DOHH2 (cell line): ENCODE measurements at regions not wholly inside any gene's neighbourhood (a gene's known extent, or its start where the extent isn't known, plus 50 kb on each side); places are given as distances from the start of the nearest gene placed in this dataset.

Experiments used
- H3F3A ChIP-seq: fragments of 200-600 bp; sonication (generic), shearing (Covaris generic); 2 replicates; pipeline ENCODE4 v1.6.0; 2016; ENCODE audit warnings: antibody characterized with exemption, mild to moderate bottlenecking; ENCODE audit not compliant: control insufficient read depth, insufficient read depth
- H3K27ac ChIP-seq: fragments of 200-600 bp; sonication (generic); 2 replicates; pipeline ENCODE4 v1.5.1; 2014; ENCODE audit warnings: low read depth, mild to moderate bottlenecking, low read length, moderate library complexity
- H3K27me3 ChIP-seq: fragments of 200-600 bp; sonication (generic); 2 replicates; pipeline ENCODE4 v1.6.1; 2014; ENCODE audit warnings: mild to moderate bottlenecking, low read length, mixed read lengths; ENCODE audit not compliant: control insufficient read depth
- H3K36me3 ChIP-seq: fragments of 200-600 bp; sonication (generic); 2 replicates; pipeline ENCODE4 v1.6.1; 2014; ENCODE audit warnings: mild to moderate bottlenecking, low read length, moderate library complexity, mixed read lengths; ENCODE audit not compliant: control insufficient read depth
- H3K4me1 ChIP-seq: fragments of 200-600 bp; sonication (generic); 2 replicates; pipeline ENCODE4 v1.6.1; 2014; ENCODE audit warnings: mild to moderate bottlenecking, low read length, mixed read lengths; ENCODE audit not compliant: control insufficient read depth
- H3K4me2 ChIP-seq: fragments of 200-600 bp; sonication (generic); 2 replicates; pipeline ENCODE4 v1.6.0; 2014; ENCODE audit warnings: mild to moderate bottlenecking, low read length, moderate library complexity
- H3K4me3 ChIP-seq: fragments of 200-600 bp; sonication (generic); 2 replicates; pipeline ENCODE4 v1.5.1; 2014; ENCODE audit warnings: mild to moderate bottlenecking, low read length, mixed read lengths
- H3K79me2 ChIP-seq: fragments of 200-600 bp; sonication (generic); 2 replicates; pipeline ENCODE4 v1.6.1; 2014; ENCODE audit warnings: mild to moderate bottlenecking, low read length, mixed read lengths; ENCODE audit not compliant: control insufficient read depth
- H3K9me2 ChIP-seq: fragments of 200-600 bp; sonication (generic); replicated peaks from 2 replicates; pipeline ENCODE4 v1.6.1; 2014; ENCODE audit warnings: mild to moderate bottlenecking, low read length, mixed read lengths; ENCODE audit not compliant: control insufficient read depth
- H3K9me3 ChIP-seq: fragments of 200-600 bp; sonication (generic); 2 replicates; pipeline ENCODE4 v1.6.1; 2014; ENCODE audit warnings: antibody characterized with exemption, low read length, mixed read lengths; ENCODE audit not compliant: control insufficient read depth, insufficient read depth
- H4K20me1 ChIP-seq: fragments of 200-600 bp; sonication (generic); 2 replicates; pipeline ENCODE4 v1.6.0; 2014; ENCODE audit warnings: low read depth, mild to moderate bottlenecking, antibody characterized with exemption, low read length, moderate library complexity; ENCODE audit not compliant: control insufficient read depth, insufficient read depth
- CTCF ChIP-seq: fragments of 200-600 bp; sonication (generic); IDR thresholded peaks from one replicate; pipeline ENCODE4 v1.5.1; 2014; ENCODE audit warnings: antibody characterized with exemption, mild to moderate bottlenecking, low read depth, low read length; ENCODE audit not compliant: poor library complexity, severe bottlenecking
- EZH2phosphoT487 ChIP-seq: fragments of 200-600 bp; sonication (generic); IDR thresholded peaks from 2 replicates; pipeline ENCODE4 v1.6.1; 2017; ENCODE audit warnings: borderline replicate concordance, mild to moderate bottlenecking, antibody characterized with exemption, low read length, moderate library complexity, mixed read lengths

GRCh38 chr10:94092848-94093247 lies 99.1 kb downstream of the PLCE1 start:
- H3K79me2 ChIP-seq, result no peaks in the 10 kb centered on the region
- TF ChIP-seq EZH2phosphoT487 (no peak), CTCF (no peak)
- H3K36me3 ChIP-seq, result no peaks in the 10 kb centered on the region
- H3F3A ChIP-seq, result no peaks in the 10 kb centered on the region
- no peak overlapping the region for H3K27ac ChIP-seq
- no peak overlapping the region for H3K4me2 ChIP-seq
- H3K9me2 ChIP-seq, result no peaks in the 10 kb centered on the region
- H4K20me1 ChIP-seq, result no peaks in the 10 kb centered on the region
- H3K9me3 ChIP-seq, result no peaks in the 10 kb centered on the region
- H3K27me3 ChIP-seq, result no peaks in the 10 kb centered on the region
- H3K4me1 ChIP-seq, result no peaks in the 10 kb centered on the region
- no peak overlapping the region for H3K4me3 ChIP-seq

GRCh38 chr10:94093286-94093905 lies 99.7 kb downstream of the PLCE1 start:
- no peak for TF ChIP-seq CTCF
- TF ChIP-seq EZH2phosphoT487, result no peak
- H3K9me3 ChIP-seq, result no peaks in the 10 kb centered on the region
- H4K20me1 ChIP-seq, result no peaks in the 10 kb centered on the region
- no peaks in the 10 kb centered on the region for H3K9me2 ChIP-seq
- no peak overlapping the region for H3K4me3 ChIP-seq
- no peak overlapping the region for H3K27ac ChIP-seq
- no peak overlapping the region for H3K4me2 ChIP-seq
- no peaks in the 10 kb centered on the region for H3K36me3 ChIP-seq
- H3K27me3 ChIP-seq, result no peaks in the 10 kb centered on the region
- H3F3A ChIP-seq, result no peaks in the 10 kb centered on the region
- H3K79me2 ChIP-seq, result no peaks in the 10 kb centered on the region
- H3K4me1 ChIP-seq, result no peaks in the 10 kb centered on the region

GRCh38 chr10:94094540-94094939 lies 100.8 kb downstream of the PLCE1 start:
- H3K9me3 ChIP-seq, result no peaks in the 10 kb centered on the region
- no peaks in the 10 kb centered on the region for H3K4me1 ChIP-seq
- no peaks in the 10 kb centered on the region for H3K79me2 ChIP-seq
- no peak for TF ChIP-seq EZH2phosphoT487
- no peak for TF ChIP-seq CTCF
- H3K36me3 ChIP-seq, result no peaks in the 10 kb centered on the region
- no peaks in the 10 kb centered on the region for H3F3A ChIP-seq
- no peak overlapping the region for H3K4me3 ChIP-seq
- no peaks in the 10 kb centered on the region for H3K27me3 ChIP-seq
- H3K27ac ChIP-seq, result no peak overlapping the region
- no peak overlapping the region for H3K4me2 ChIP-seq
- H3K9me2 ChIP-seq, result no peaks in the 10 kb centered on the region
- no peaks in the 10 kb centered on the region for H4K20me1 ChIP-seq
